ENCODE measurements at regions not wholly inside any gene's neighbourhood (a gene's known extent, or its start where the extent isn't known, plus 50 kb on each side); places are given as distances from the start of the nearest gene placed in this dataset.

GRCh38 chr2:106280722-106281446, 86.8 kb upstream of the UXS1 start:
- TF ChIP-seq CTCF (IDR thresholded peaks at IDR 0.05) (no peak), POLR2A (IDR thresholded peaks at IDR 0.05) (no peak)
- ATAC-seq: no peak
- no peak overlapping the region for H3K4me3 ChIP-seq
- no peak for DNase-seq
- H3K27me3 ChIP-seq: no peaks in the 10 kb centered on the region
- H3K27ac ChIP-seq: no peak overlapping the region
- H3K9me3 ChIP-seq: no peaks in the 10 kb centered on the region
- no peaks in the 10 kb centered on the region for H3K36me3 ChIP-seq (replicated peaks in 1 of 2; ENCODE audit: insufficient read depth in 1 of 2, low read depth in 2 of 2)
- WGBS, 2 donors: 72 to 75% methylated on average over 10 of the region's 10 CpGs
- intact Hi-C loops (cut with DNase I): no loop called here
- H3K4me1 ChIP-seq: peaks cover 6% of the 10 kb centered on the region

- H3K4me3 ChIP-seq: no peak overlapping the region
- no peak for ATAC-seq
- intact Hi-C loops (cut with DNase I): no loop called here
- peaks cover 3% of the 10 kb centered on the region for H3K4me1 ChIP-seq
- WGBS, 2 donors: 24 to 26% methylated on average over 3 of the region's 3 CpGs
- H3K9me3 ChIP-seq: no peaks in the 10 kb centered on the region
- no peaks in the 10 kb centered on the region for H3K36me3 ChIP-seq (replicated peaks in 1 of 2; ENCODE audit: insufficient read depth in 1 of 2, low read depth in 2 of 2)
- no peak for DNase-seq
- TF ChIP-seq POLR2A (IDR thresholded peaks at IDR 0.05) (no peak), CTCF (IDR thresholded peaks at IDR 0.05) (no peak)
- no peaks in the 10 kb centered on the region for H3K27me3 ChIP-seq
- H3K27ac ChIP-seq: no peak overlapping the region
These were observed 86.1 kb upstream of the UXS1 start for GRCh38 chr2:106280224-106280623.

- whole genome bisulfite sequencing, 2 donors: 71 to 75% methylated on average over 6 of the region's 6 CpGs
- intact Hi-C loops (cut with DNase I): no loop called here
These were observed 84.2 kb upstream of the UXS1 start for GRCh38 chr2:106278112-106278876.

GRCh38 chr2:106277426-106277825, 83.3 kb upstream of the UXS1 start:
- Histone ChIP-seq H3K27me3 (no peaks in the 10 kb centered on the region), H3K27ac (no peak overlapping the region), H3K36me3 (replicated peaks in 1 of 2; ENCODE audit: insufficient read depth in 1 of 2, low read depth in 2 of 2) (no peaks in the 10 kb centered on the region), H3K4me1 (no peaks in the 10 kb centered on the region), H3K9me3 (no peaks in the 10 kb centered on the region), H3K4me3 (no peak overlapping the region)
- intact Hi-C loops (cut with DNase I): no loop called here
- WGBS, 2 donors: 90 to 97% methylated on average over 4 of the region's 4 CpGs
- DNase-seq (no peak), ATAC-seq (no peak)
- no peak for TF ChIP-seq POLR2A (IDR thresholded peaks at IDR 0.05)
- no peak for TF ChIP-seq CTCF (IDR thresholded peaks at IDR 0.05)

More at GRCh38 chr2:106278112-106278876, 84.2 kb upstream of the UXS1 start:
- ATAC-seq (no peak), DNase-seq (no peak)
- Histone ChIP-seq H3K4me3 (no peak overlapping the region), H3K27ac (no peak overlapping the region), H3K4me1 (no peaks in the 10 kb centered on the region), H3K9me3 (no peaks in the 10 kb centered on the region), H3K36me3 (replicated peaks in 1 of 2; ENCODE audit: insufficient read depth in 1 of 2, low read depth in 2 of 2) (no peaks in the 10 kb centered on the region), H3K27me3 (no peaks in the 10 kb centered on the region)
- TF ChIP-seq POLR2A (IDR thresholded peaks at IDR 0.05): no peak
- TF ChIP-seq CTCF (IDR thresholded peaks at IDR 0.05): no peak
